HG03196 (cell line): ENCODE measurements at regions not wholly inside any gene's neighbourhood (a gene's known extent, or its start where the extent isn't known, plus 50 kb on each side); places are given as distances from the start of the nearest gene placed in this dataset.
"Not testable (repeated sequence)": the region's sequence is repeated elsewhere in the genome, so short reads cannot be mapped to it uniquely, and the experiment has no call there.

Experiments used
- ATAC-seq: cut with Tn5 transposase; IDR thresholded peaks from one replicate; pipeline ENCODE4 v1.9.1; 2021; ENCODE audit not compliant: unreplicated experiment

DNA sequence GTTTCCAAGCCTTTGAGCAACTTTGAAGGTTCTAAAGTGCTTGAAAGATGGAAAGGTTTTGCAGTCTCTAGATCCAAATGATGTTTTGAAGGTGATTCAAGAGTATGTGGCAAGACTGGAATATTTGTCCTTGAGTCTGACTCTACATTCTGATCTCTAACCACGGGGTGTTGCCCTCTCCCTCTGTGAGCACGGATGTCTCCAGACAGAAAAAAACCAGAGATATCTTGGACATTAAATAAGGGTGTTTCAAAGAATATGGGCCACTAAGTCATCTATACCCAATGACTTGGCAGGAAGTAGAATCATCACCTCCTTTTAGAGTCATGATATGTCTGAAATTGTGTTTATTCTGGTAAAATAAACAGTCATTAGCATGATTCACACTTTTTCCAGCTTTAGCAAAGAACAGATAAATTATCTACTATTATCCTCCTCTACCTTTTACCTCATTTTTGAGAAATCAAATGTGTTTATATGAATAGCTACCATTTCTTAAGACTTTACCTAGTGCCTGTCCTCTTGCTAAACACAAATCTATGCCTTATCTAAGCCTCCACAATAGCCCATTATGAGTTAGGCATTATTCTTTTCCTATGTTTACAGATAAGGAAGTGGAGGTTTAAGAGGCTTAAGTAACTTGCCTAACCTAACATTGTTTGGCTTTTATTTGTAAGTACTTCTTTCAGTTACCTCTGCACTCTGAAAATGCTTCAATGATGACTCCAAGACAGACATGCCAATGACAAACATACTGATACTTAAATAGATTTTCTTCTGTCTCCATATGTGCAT lies 384.4 kb downstream of the BMP2 start:
- no peak for ATAC-seq

DNA sequence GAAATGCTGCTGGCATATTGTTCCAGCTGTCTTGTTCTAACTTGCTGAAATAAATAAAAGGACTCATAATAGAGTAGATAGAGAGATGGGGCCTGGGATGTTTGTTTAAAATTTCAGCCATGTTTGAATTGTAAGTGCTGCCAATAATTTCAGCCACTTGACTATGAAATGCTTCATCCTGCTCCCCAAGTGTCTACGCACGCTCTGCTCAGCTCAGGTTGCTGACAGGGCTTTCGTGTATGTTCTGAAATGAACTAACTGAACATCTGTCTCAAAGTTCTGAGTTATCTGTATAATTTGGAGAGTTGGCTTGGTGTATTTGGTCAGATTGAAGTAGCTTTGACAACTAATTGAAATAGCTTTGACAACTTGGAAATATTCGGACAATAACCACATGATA lies 387.8 kb downstream of the BMP2 start:
- no peak for ATAC-seq

DNA sequence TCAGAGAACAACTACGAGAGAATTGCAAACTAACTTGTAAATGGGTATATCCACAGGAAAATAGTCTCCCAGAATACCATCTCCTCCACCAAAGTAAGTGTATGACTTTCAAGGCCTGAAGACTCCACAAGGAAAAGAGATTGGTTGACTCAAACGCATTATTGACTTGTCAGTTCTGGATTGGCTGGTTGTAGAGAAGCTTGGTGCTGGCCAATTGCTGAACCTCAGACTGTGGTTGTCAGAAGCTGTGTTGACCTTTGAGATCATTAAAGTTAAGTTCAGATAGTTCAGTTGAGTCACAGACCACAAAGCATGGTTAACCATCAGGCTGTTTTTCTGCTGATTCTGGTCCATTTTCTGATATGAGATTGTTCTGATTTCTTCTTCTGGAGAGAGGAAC lies 388.3 kb downstream of the BMP2 start:
- no peak for ATAC-seq

- no peak for ATAC-seq
Observed at GRCh38 chr20:7159903-7160302, 392.4 kb downstream of the BMP2 start.

DNA sequence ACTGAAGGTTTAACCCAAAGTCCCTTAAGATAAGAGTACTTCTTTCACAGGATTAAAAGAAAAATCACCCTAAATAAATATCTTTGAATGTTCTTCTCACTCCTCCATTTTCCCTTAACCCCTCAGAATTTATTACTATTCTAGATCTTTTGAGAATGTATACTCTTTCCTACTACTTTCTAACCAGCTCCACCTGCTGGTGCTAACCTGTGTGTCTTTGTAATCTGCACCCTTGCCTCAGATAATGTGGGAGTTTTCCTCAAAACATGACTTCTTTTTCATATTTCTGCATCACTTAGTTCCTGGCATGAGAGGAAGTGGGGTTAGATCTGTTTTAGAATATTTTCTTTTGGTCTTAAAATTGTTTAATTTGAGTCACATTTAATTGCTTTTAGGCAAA lies 394.2 kb downstream of the BMP2 start:
- ATAC-seq, result no peak

- no peak for ATAC-seq
Observed at GRCh38 chr20:7171911-7172310, 404.4 kb downstream of the BMP2 start.

DNA sequence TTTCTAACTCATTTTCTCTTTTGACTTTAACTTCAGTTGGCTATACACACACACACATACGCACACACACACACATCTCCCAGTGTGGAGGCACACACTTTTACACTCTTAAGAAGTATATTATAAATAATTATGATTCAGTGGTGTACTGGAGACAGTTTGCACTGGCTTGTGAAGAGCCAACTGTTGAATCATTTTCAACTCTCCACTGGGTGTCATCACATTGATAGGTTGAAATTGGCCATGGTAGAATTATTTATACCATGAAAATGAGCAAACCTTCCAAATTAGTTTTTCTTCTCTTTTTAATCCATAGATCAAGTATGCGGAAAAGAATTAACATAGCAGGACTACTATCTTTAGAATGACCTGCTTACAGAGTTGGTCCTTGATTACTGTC lies 407.1 kb downstream of the BMP2 start:
- no peak for ATAC-seq

GRCh38 chr20:7175827-7176226 lies 408.3 kb downstream of the BMP2 start:
- ATAC-seq, result not testable (repeated sequence)

DNA sequence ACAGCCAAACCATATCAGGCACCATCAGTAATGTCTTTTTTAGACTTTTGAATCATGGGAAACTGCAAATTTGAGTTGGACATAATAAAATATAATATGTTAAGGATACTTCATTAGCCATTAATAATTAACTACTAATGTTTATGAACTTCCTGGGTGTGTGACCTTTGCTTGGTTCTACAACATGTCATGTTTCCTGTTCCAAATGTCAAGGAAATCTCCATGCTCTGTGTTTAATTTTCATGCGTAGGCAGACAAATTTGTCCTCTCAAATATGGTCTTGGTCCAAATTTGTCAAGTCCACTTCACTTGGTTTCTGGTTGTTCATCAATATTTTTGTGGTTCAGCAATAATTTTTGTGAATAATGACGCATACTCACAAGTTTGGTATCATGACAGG lies 410.5 kb downstream of the BMP2 start:
- no peak for ATAC-seq

GRCh38 chr20:7180256-7181045 lies 413.0 kb downstream of the BMP2 start:
- ATAC-seq, result no peak

GRCh38 chr20:7189231-7189630 lies 421.7 kb downstream of the BMP2 start:
- no peak for ATAC-seq

- no peak for ATAC-seq
Observed at GRCh38 chr20:7193681-7194080, 426.2 kb downstream of the BMP2 start.

DNA sequence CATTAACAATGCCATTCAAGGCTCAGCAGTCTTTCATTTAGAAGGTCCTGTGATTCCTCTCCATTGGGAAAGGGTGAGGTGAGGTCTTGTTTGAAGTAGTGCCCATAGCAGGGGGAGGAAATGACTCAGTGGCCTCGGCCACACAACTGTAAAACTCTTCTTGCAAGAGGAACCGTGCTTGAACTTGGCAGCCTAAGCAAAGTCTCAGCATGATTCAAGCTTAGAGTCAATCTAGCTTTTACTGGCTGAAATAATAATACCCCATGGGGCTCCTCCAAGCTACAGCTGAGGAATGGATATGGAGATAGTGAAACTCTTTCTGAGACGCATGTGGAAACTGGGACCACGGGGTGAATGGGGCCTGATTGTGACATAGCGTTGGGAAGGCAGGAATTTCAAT lies 428.2 kb downstream of the BMP2 start:
- ATAC-seq, result no peak

GRCh38 chr20:7196481-7196880 lies 429.0 kb downstream of the BMP2 start:
- ATAC-seq, result no peak

GRCh38 chr20:7199861-7200260 lies 432.4 kb downstream of the BMP2 start:
- ATAC-seq, result no peak

GRCh38 chr20:7207186-7207798 lies 439.8 kb downstream of the BMP2 start:
- ATAC-seq, result no peak

DNA sequence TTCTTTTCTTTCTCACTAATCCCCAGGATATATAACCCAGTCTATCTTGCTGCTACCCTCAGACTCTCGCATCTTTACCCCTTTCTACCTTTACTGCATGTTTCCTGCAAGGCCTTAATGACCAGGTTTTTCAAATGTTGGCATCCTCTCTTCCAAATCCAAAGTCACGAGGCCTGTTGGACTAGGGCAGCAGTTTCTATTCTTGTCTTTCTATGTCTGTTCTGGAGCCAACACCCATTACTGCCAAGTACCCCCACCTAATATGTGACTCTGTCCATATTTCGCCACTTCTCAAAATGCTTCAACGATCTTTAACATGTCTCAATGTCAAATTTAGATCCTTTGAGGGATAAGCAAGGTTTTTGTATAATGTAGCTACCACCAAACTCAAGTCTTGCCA lies 443.4 kb downstream of the BMP2 start:
- no peak for ATAC-seq

- no peak for ATAC-seq
Observed at GRCh38 chr20:7214081-7214740, 446.7 kb downstream of the BMP2 start.

GRCh38 chr20:7217606-7218005 lies 450.1 kb downstream of the BMP2 start:
- no peak for ATAC-seq

DNA sequence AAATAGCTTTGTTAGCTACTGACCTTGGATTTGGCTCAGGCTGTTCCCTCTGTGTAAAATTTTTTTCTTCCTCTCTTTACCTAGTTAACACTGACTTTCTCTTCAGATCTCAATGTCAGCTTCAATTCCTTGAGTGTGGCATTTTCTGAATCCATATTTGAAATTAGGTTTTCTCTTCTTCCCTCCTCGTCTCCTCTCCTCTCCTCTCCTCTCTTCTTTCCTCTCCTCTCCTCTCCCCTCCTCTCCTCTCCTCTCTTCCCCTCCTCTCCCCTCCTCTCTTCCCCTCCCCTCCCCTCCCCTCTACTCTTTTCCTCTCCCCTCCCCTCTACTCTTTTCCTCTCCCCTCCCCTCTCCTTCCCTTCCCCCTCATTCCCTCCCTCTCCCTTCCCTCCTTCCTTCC lies 453.3 kb downstream of the BMP2 start:
- ATAC-seq, result no peak

- no peak for ATAC-seq
Observed at GRCh38 chr20:7226156-7226555, 458.7 kb downstream of the BMP2 start.
